SK-N-SH (cell line): ENCODE measurements at regions not wholly inside any gene's neighbourhood (a gene's known extent, or its start where the extent isn't known, plus 50 kb on each side); places are given as distances from the start of the nearest gene placed in this dataset.

Source experiments
- CTCF ChIA-PET: fragments of 300-600, 350-600 bp; formaldehyde crosslinking; extraction: SDS; loops from one replicate; lab custom pipeline; 2021; lab: Yijun Ruan, JAX
- POLR2A ChIA-PET: fragments of 350-600 bp; sonication (Branson Sonifier 250); formaldehyde crosslinking; extraction: SDS; loops from one replicate; lab custom pipeline; 2020; ENCODE audit warnings: antibody characterized with exemption, inconsistent platforms; lab: Yijun Ruan, JAX
- DNase-seq: peaks from one replicate; pipeline ENCODE4 v3.0.0; 2012
- H2AFZ ChIP-seq: fragments of 200-600 bp; sonication (generic); 2 replicates; pipeline ENCODE4 v1.8.1; 2016; ENCODE audit warnings: antibody characterized with exemption, mild to moderate bottlenecking, low read depth
- H3F3A ChIP-seq: fragments of 200-600 bp; sonication (generic); replicated peaks from 2 replicates; pipeline ENCODE3; 2016; ENCODE audit warnings: antibody characterized with exemption, mild to moderate bottlenecking; ENCODE audit not compliant: insufficient read depth
- H3K27ac ChIP-seq, 2 experiments: fragments of 200-500 bp in 1 of 2; fragments of 200-600 bp in 1 of 2; sonication (Bioruptor generic) in 1 of 2; sonication (generic), shearing (Covaris generic) in 1 of 2; 2 replicates each; pipeline versions ENCODE4 v1.5.1 to v1.6.1; 2014 to 2016; ENCODE audit warnings: low read depth in 2 of 2, inconsistent platforms in 1 of 2, low read length in 1 of 2, mild to moderate bottlenecking in 1 of 2, mixed read lengths in 1 of 2
- H3K27me3 ChIP-seq: fragments of 200-600 bp; sonication (generic), shearing (Covaris generic); 2 replicates; pipeline ENCODE4 v1.6.1; 2016; ENCODE audit warnings: mixed run types; ENCODE audit not compliant: insufficient read depth
- H3K36me3 ChIP-seq, 2 experiments: fragments of 200-500 bp in 1 of 2; fragments of 200-600 bp in 1 of 2; sonication (Bioruptor generic) in 1 of 2; sonication (generic) in 1 of 2; replicated peaks in 1 of 2; 2 replicates each; pipeline versions ENCODE3 to v1.5.1; 2014 to 2016; ENCODE audit warnings: low read length in 1 of 2, mild to moderate bottlenecking in 1 of 2; ENCODE audit not compliant: insufficient read depth in 2 of 2, control insufficient read depth in 1 of 2
- H3K4me1 ChIP-seq, 2 experiments: fragments of 200-500 bp in 1 of 2; fragments of 200-600 bp in 1 of 2; sonication (Bioruptor generic) in 1 of 2; sonication (generic), shearing (Covaris generic) in 1 of 2; 2 replicates each; pipeline versions ENCODE4 v1.5.1 to v1.6.1; 2014 to 2016; ENCODE audit warnings: low read depth in 1 of 2, low read length in 1 of 2, mixed run types in 1 of 2; ENCODE audit not compliant: insufficient read depth in 2 of 2, control insufficient read depth in 1 of 2
- H3K4me2 ChIP-seq: fragments of 200-600 bp; sonication (generic), shearing (Covaris generic); 2 replicates; pipeline ENCODE4 v1.6.1; 2017; ENCODE audit warnings: mixed run types
- H3K4me3 ChIP-seq, 2 experiments: fragments of 200-500 bp in 1 of 2; fragments of 200-600 bp in 1 of 2; sonication (Bioruptor generic) in 1 of 2; sonication (generic), shearing (Covaris generic) in 1 of 2; 2 replicates each; pipeline versions ENCODE4 v1.5.1 to v1.8.1; 2014 to 2016; ENCODE audit warnings: low read depth in 2 of 2, inconsistent platforms in 1 of 2, low read length in 1 of 2, mild to moderate bottlenecking in 1 of 2, mixed read lengths in 1 of 2, moderate library complexity in 1 of 2
- H3K79me2 ChIP-seq: fragments of 200-600 bp; sonication (generic); 2 replicates; pipeline ENCODE4 v1.8.1; 2017; ENCODE audit warnings: mild to moderate bottlenecking; ENCODE audit not compliant: insufficient read depth
- H3K9ac ChIP-seq: fragments of 200-600 bp; sonication (generic); 2 replicates; pipeline ENCODE4 v1.6.1; 2017; ENCODE audit warnings: mixed run types
- H3K9me2 ChIP-seq: fragments of 200-600 bp; sonication (generic); 2 replicates; pipeline ENCODE4 v1.6.1; 2017; ENCODE audit warnings: mixed run types
- H3K9me3 ChIP-seq: fragments of 200-600 bp; sonication (generic); 2 replicates; pipeline ENCODE4 v1.6.1; 2017; ENCODE audit warnings: mixed run types, mild to moderate bottlenecking, moderate library complexity
- H4K20me1 ChIP-seq: fragments of 200-600 bp; sonication (generic); 2 replicates; pipeline ENCODE4 v1.6.1; 2017; ENCODE audit warnings: mild to moderate bottlenecking, mixed run types; ENCODE audit not compliant: insufficient read depth
- ELF1 ChIP-seq: IDR thresholded peaks from 2 replicates; pipeline ENCODE4 v1.4.0; 2012
- EZH2phosphoT487 ChIP-seq: fragments of 200-600 bp; sonication (generic); IDR thresholded peaks from 2 replicates; pipeline ENCODE4 v1.6.1; 2017; ENCODE audit warnings: low read depth, mixed run types, mild to moderate bottlenecking, antibody characterized with exemption, moderate library complexity, borderline replicate concordance
- FOSL2 ChIP-seq: IDR thresholded peaks from 2 replicates; pipeline ENCODE4 v1.4.0; 2012; ENCODE audit warnings: low read depth, mild to moderate bottlenecking, moderate library complexity, borderline replicate concordance
- FOXM1 ChIP-seq: IDR thresholded peaks from 2 replicates; pipeline ENCODE4 v1.4.0; 2012; ENCODE audit warnings: low read depth, mild to moderate bottlenecking
- GATA2 ChIP-seq: sonication (generic); formaldehyde crosslinking; IDR thresholded peaks from 2 replicates; pipeline ENCODE4 v1.5.0; 2020; ENCODE audit warnings: mild to moderate bottlenecking, missing genetic modification reagents
- IRF3 ChIP-seq: fragments of 150-350 bp; IDR thresholded peaks from 2 replicates; pipeline ENCODE4 v1.6.1; 2016; ENCODE audit warnings: mild to moderate bottlenecking, low read depth, low read length
- JUND ChIP-seq: IDR thresholded peaks from 2 replicates; pipeline ENCODE4 v1.4.0; 2012
- MAX ChIP-seq: IDR thresholded peaks from 2 replicates; pipeline ENCODE4 v1.4.0; 2012; ENCODE audit warnings: low read depth
- MEF2A ChIP-seq: IDR thresholded peaks from 2 replicates; pipeline ENCODE4 v1.4.0; 2012; ENCODE audit warnings: low read depth, borderline replicate concordance
- MXI1 ChIP-seq: IDR thresholded peaks from 2 replicates; pipeline ENCODE4 v1.6.1; 2012; ENCODE audit warnings: mild to moderate bottlenecking, low read depth, low read length, improper control_type of control experiment
- NFIC ChIP-seq: IDR thresholded peaks from 2 replicates; pipeline ENCODE4 v1.4.0; 2012; ENCODE audit warnings: borderline replicate concordance
- NRF1 ChIP-seq: IDR thresholded peaks from 2 replicates; pipeline ENCODE4 v1.6.1; 2012; ENCODE audit warnings: low read depth, mild to moderate bottlenecking, low read length
- PBX3 ChIP-seq: IDR thresholded peaks from 2 replicates; pipeline ENCODE4; 2012
- POLR2AphosphoS5 ChIP-seq: IDR thresholded peaks from 2 replicates; pipeline ENCODE4 v1.6.1; 2012; ENCODE audit warnings: low read depth, low read length
- RCOR1 ChIP-seq: fragments of 150-350 bp; IDR thresholded peaks from 2 replicates; pipeline ENCODE4 v1.6.1; 2017; ENCODE audit warnings: antibody characterized with exemption, low read length
- RFX5 ChIP-seq: IDR thresholded peaks from 2 replicates; pipeline ENCODE4 v1.6.1; 2012; ENCODE audit warnings: mild to moderate bottlenecking, improper control_type of control experiment, low read length
- RXRA ChIP-seq: IDR thresholded peaks from 2 replicates; pipeline ENCODE4 v1.4.0; 2012; ENCODE audit warnings: low read depth, mild to moderate bottlenecking, borderline replicate concordance
- SIN3A ChIP-seq: IDR thresholded peaks from 2 replicates; pipeline ENCODE4 v1.6.1; 2012; ENCODE audit warnings: low read depth, mild to moderate bottlenecking, low read length, moderate library complexity, borderline replicate concordance
- SMC3 ChIP-seq: IDR thresholded peaks from 2 replicates; pipeline ENCODE4 v1.6.1; 2012; ENCODE audit warnings: low read depth, low read length, improper control_type of control experiment
- TCF12 ChIP-seq: IDR thresholded peaks from 2 replicates; pipeline ENCODE4 v1.4.0; 2012
- TEAD4 ChIP-seq: IDR thresholded peaks from 2 replicates; pipeline ENCODE4 v1.4.0; 2012; ENCODE audit warnings: mild to moderate bottlenecking, borderline replicate concordance; ENCODE audit not compliant: insufficient read depth
- USF1 ChIP-seq: IDR thresholded peaks from 2 replicates; pipeline ENCODE4 v1.4.0; 2012; ENCODE audit warnings: low read depth, borderline replicate concordance
- USF2 ChIP-seq: fragments of 150-350 bp; IDR thresholded peaks from 2 replicates; pipeline ENCODE4 v1.6.1; 2017; ENCODE audit warnings: antibody characterized with exemption, low read length, low read depth, borderline replicate concordance
- ZBTB33 ChIP-seq: IDR thresholded peaks from 2 replicates; pipeline ENCODE4 v1.4.0; 2012; ENCODE audit warnings: low read depth, borderline replicate concordance
- WGBS: methylation state at CpG from one replicate; pipeline ENCODE4 v1.1.6; 2017; ENCODE audit warnings: low lambda C conversion rate; 5-methylcytosine and 5-hydroxymethylcytosine counted together

- Histone ChIP-seq H3K27me3 (no peaks in the 10 kb centered on the region), H3K79me2 (no peaks in the 10 kb centered on the region), H3K4me2 (no peak overlapping the region), H4K20me1 (no peaks in the 10 kb centered on the region), H3K36me3 (no peaks in the 10 kb centered on the region), H3K9me3 (no peaks in the 10 kb centered on the region), H3K9ac (no peak overlapping the region), H3K4me1 (no peaks in the 10 kb centered on the region), H3K27ac (no peak overlapping the region), H3K9me2 (0 out of 2 replicates have a peak, but pooled peaks cover 3% of the 10 kb centered on the region), H2AFZ (no peak overlapping the region), H3K4me3 (no peak overlapping the region), H3F3A (no peaks in the 10 kb centered on the region)
- POLR2A ChIA-PET = no interaction called here
- DNase-seq = no peak
- CTCF ChIA-PET = no interaction called here
- WGBS = 6% methylated on average over 3 of the region's 3 CpGs
- TF ChIP-seq NRF1 = no peak
- no peak for TF ChIP-seq RFX5
- TF ChIP-seq FOSL2 = no peak
- no peak for TF ChIP-seq PBX3
- no peak for TF ChIP-seq JUND
- no peak for TF ChIP-seq TEAD4
- TF ChIP-seq MEF2A = no peak
- TF ChIP-seq ELF1 = no peak
- TF ChIP-seq USF2 = no peak
- TF ChIP-seq SMC3 = no peak
- no peak for TF ChIP-seq RXRA
- no peak for TF ChIP-seq NFIC
- TF ChIP-seq FOXM1 = no peak
- no peak for TF ChIP-seq TCF12
- TF ChIP-seq POLR2AphosphoS5 = no peak
Measured at GRCh38 chrX:139267851-139268250, 262.7 kb upstream of the F9 start.

- ChIA-PET CTCF (no interaction called here), POLR2A (no interaction called here)
- 0% methylated on average over 3 of the region's 3 CpGs for WGBS
Measured at GRCh38 chrX:139246295-139246694, 284.2 kb upstream of the F9 start.

More at GRCh38 chrX:139246295-139246694, 284.2 kb upstream of the F9 start:
- Histone ChIP-seq H3K4me1 (no peaks in the 10 kb centered on the region), H3K9me3 (no peaks in the 10 kb centered on the region), H3K27me3 (no peaks in the 10 kb centered on the region), H3K9me2 (no peaks in the 10 kb centered on the region), H3K9ac (no peak overlapping the region), H3K4me2 (no peak overlapping the region), H2AFZ (no peak overlapping the region), H4K20me1 (no peaks in the 10 kb centered on the region), H3F3A (no peaks in the 10 kb centered on the region), H3K36me3 (no peaks in the 10 kb centered on the region), H3K79me2 (no peaks in the 10 kb centered on the region), H3K27ac (no peak overlapping the region), H3K4me3 (no peak overlapping the region)
- no peak for DNase-seq
- TF ChIP-seq USF1 (no peak), MAX (no peak), MEF2A (no peak), TEAD4 (no peak), SMC3 (no peak), GATA2 (CRISPR knock-in tag) (no peak), ZBTB33 (no peak), EZH2phosphoT487 (no peak), RCOR1 (no peak), SIN3A (no peak), IRF3 (no peak), MXI1 (no peak), RXRA (no peak), NRF1 (no peak)
